HG02798 (cell line): ENCODE measurements at regions not wholly inside any gene's neighbourhood (a gene's known extent, or its start where the extent isn't known, plus 50 kb on each side); places are given as distances from the start of the nearest gene placed in this dataset.

Source experiments
- ATAC-seq: cut with Tn5 transposase; IDR thresholded peaks from one replicate; pipeline ENCODE4 v1.9.1; 2021; ENCODE audit warnings: mild to moderate bottlenecking; ENCODE audit not compliant: unreplicated experiment, poor library complexity

DNA sequence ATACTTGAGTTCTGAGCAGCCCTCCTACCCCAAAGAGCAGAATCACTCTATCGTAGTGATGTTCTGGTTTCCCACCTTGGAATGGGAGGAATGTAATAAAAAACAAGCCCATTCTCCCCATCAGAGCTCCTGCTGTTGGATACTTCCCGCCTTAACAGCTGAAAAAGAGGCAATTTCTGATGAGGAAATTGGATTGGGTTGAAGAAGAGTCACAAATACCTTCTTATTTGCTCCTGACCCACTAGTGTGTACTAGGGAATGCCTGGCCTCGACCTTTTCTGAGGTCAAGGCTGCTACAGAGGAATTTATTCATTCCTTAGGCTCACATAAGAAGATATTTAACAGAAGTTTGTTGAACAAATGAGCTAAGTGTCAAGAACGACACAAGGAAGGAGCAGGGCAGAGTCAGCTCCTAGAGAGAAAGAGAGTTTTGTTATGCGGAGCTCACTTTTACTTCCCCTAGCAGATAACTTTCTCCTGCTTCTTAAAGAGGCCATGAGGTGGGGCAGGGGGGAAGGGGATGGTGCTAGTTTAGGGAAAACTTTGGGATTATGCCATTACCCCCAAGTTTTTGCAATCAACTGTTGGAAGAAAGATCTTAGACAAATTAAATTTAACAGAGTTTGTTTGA lies 273.8 kb upstream of the CLNK start:
- no peak for ATAC-seq

DNA sequence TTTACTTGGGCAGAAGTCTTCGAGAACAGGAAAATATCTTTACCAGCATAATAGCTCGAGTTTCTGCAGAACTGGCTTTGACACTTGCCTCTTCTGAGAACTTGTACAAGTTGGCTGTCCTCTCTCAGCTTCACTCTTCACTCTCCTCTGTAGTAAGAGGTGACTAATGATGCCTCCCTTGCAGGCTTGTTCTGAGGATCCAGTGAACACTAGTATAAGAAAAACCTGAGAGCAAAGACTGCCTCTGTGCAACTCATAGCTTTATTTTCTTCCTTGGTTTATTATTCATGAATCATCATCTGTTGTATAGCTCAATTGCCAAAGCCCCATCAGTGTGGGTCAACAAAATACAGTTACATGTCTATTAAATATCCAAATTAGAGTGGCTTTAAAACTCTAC lies 266.7 kb upstream of the CLNK start:
- no peak for ATAC-seq

DNA sequence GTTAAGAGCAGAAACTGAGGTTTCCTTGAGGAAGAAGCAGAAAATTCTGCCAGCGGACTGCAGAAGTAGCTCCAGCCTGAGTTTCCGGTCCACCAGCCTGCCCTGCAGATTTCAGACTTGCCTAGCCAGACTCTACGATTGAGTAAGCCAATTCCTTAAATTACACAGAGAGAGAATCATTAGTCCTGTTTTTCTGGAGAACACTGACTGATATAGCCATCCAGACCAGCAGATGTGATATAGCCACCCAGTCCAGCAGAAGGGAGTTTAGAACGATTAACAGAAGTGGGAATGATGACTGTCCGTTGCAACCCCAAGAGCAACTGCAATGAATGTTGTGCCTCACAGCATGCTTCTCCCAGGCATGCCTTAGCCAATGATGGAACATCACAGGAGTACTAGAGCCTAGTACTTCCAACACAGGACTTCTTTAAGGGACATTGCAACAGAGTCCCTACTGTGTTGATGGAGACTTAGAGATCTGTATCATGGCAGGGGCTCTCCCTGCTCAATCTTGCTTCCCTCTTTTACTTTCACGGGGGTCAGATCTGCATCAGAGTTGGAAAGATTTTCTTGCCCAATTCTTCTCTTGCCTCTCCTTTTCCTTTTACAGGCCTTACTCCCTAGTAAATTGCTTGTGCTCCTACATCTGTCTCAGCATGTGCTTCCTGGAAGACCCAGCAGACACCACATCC lies 264.6 kb upstream of the CLNK start:
- no peak for ATAC-seq

DNA sequence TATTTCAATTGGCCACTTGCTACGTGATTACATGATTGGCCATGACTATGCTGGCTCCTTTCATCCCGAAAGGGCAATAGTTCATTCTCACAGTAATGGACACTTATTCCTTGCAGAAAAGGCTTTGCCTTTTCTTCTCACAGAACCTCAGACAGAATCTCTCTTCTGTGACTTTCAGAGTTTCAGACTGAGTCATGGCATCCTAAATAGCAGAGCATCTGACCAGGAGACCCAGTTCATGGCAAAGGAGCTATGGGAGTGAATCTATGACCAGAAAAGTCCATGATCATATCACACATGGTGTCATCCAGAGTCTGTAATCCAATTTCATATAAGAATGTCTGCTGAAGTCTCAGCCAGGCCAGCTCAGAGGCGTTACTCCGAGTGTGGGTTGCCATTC lies 263.3 kb upstream of the CLNK start:
- ATAC-seq: no peak

DNA sequence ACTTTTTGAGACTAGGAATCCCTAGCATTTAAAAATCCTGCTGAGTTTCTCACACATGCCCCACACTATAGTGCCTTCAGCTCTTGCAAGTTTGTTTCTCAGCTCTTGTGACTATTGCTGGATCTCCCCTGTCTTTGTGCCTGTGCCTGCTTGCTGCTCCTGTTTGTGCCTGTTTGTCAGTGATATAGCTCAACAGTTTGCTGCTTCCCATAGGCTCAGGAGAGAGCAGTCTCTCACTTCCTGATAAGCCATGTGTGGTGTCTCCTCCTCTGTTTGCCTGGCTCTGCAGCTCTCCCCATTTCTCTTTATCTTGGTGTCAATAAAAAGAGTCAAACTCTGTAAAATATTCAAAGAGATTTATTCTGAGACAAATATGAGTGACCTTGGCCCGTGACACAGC lies 259.8 kb upstream of the CLNK start:
- no peak for ATAC-seq

DNA sequence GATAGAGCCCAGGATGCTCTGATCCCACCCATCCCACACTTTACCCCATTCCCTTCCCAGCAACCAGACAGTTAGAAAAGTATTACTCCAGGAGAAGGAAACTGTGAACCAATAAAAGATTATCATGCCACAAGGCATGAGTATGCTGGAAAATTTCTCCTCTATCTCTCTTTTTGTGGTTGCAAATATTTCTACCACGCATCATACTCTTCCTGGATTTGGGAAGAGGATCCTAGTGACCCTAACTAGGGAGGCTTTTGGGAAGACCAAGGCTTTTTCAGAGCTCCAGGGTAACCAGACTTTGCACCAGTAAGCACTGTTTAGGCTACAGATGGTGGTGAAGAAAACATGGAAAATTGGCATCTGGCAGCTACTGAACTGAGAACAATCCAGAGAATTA lies 257.6 kb upstream of the CLNK start:
- no peak for ATAC-seq

DNA sequence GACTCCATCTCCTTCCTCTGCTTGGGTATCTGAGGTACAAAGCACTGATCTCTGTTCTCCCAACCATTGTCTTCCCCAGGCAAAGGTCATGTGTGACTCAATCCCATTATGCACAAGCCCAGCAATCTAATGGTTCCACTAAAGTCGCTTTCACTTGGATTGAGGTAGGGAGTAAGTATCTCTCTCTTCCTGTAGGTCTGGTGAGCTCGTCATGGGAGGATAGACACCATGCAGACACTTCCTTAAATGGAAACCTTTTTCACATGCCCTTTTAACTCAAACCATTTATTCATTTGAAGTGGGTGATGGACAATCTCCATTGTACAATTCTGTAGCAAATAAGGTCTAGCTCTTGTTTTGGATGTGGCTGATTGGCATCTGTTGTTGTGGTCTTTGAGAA lies 245.2 kb upstream of the CLNK start:
- ATAC-seq: no peak

DNA sequence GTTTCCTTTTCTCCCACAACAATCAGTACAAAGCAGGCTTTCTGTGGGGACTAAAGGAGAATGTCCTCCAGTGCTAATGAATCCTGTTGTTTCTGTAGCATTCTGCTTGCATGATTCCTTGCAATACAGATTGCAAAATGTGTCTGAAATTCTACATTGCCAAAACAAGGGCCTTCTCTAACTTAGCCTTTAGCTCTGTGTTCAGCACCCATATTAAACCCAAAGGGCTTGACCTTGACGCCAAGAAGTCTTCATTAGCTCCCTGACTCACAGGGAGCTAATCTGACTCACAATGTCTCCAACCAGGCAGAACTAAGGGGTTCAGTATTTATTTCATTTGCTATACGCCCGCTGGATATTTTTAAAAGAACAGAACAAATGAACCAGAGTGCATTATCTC lies 241.4 kb upstream of the CLNK start:
- no peak for ATAC-seq

DNA sequence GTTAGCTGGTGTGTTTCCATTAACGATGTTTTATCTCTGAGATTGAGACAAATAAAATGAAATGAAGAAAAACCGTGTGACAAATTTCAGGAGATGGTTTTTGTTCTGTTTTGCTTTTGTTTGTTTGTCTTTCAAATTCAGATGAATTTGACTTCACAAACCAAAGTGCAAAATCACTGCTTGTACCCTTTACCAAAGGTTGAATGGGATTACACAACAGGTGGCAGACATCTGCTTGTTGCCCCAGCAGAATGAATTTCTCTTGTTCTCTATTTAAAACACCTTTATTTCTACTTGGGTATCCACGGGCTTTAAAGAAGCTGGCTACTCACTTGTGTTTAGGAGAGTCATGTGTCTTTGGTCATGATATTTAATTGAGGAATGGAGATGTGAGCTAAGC lies 239.7 kb upstream of the CLNK start:
- no peak for ATAC-seq

DNA sequence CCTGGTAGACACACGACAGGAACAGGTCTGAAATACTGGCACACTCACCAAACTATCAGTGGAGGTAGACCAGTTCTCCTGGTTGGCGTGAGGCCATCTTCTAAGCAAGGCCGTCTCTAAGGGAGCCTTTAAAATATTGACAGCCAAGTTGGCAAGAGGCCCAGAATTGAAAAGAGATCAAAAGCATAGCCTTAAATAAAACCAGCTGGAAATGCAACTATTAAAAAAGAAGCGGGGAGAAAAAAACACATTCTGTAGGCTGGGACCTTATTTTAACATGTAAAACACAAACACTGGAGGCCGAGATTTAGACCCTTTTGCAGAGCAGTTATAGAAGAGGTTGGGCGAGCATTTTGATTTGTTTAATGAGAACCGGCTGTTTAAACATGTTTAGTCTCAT lies 233.0 kb upstream of the CLNK start:
- no peak for ATAC-seq

DNA sequence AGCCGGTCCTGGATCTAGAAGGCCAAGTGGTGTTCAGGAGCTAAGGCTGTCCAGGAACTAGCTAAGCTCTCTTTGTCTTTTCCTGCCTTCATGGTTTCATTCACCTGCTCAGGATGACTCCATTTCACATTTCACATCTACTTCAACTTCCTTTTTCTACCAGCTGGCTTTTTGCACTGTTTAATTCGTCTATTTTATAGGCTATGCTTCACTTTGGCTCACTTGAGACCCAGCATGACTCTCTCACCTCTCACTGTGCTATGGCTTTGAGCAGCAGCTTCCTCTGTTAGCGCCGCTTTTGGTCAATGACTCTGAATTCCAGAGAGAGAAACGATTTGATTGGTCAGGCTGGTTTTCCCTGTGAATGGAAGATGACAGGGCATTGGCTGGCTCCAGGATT lies 213.5 kb upstream of the CLNK start:
- ATAC-seq: no peak

DNA sequence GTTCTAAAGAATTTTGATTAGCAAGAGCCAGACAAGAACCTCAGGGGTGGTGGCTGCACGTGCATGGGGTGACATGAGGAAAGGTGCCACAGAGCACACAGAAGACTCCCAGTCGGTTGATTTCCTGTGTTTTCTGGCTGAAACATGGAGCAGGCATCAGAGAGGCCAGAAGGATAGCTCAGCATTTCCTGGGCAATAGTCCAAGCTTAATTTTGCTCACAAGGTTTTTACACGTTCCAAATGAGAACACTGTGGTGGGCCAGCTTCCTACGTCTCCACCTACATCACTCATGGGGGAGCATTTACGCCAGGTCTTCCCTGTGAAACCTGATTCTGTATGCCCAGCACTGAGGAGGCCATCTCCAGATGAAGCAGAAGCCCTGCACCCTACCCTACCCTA lies 212.5 kb upstream of the CLNK start:
- ATAC-seq: no peak

DNA sequence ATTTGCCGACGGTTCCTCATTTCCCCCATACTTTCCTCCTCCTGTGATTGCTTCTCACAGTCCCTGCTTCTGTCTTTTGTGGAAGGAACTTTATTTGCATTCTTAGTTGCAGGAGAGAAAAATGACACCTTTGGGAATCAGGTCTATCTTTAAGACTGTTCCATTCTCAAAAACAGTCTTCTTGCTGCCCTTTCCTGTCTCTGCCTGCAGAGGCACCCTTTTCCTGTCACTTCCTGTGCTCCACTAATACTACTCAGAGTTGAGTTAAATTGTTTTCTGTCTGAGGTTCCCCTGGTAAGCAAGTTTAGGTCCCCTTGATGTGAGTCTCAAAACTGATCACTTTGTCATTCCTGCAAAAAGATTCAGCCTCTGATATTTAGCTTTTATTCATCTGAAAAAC lies 208.8 kb upstream of the CLNK start:
- no peak for ATAC-seq

DNA sequence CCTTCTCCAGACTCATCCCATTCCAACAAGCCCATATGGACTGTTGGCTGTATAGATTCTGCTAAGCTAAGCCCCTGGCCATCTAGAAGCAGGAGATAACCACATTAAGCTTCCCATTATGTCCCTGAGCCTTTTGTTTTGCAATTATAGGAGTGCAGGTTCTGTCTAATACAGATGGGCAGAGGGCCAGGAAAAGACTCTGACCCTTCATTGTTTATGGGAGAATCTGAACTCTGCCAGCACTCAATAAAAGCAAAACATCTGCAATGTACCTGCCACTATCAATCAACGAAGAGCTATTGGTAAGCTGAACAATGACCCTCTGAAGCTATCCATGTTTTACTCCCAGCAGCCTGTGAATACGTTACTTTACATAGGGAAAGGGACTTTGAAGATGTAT lies 207.3 kb upstream of the CLNK start:
- ATAC-seq: no peak

DNA sequence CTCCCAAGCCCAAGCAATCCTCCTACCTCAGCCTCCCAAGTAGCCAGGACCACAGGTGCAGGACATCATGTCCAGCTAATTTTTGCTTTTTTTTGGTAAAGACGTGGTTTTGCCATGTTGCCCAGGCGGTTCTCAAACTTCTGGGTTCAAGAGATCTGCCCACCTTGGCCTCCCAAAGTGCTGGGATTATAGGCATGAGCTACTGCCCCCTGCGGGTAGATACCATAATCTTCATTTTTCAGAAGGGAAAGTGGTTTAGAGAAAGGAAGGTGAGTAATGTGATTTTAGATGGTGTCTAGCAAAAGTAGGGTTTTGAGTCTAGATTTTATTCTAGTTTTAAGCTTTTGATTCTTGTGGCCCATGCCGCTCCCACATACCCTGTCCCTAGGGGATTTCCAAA lies 205.3 kb upstream of the CLNK start:
- no peak for ATAC-seq

DNA sequence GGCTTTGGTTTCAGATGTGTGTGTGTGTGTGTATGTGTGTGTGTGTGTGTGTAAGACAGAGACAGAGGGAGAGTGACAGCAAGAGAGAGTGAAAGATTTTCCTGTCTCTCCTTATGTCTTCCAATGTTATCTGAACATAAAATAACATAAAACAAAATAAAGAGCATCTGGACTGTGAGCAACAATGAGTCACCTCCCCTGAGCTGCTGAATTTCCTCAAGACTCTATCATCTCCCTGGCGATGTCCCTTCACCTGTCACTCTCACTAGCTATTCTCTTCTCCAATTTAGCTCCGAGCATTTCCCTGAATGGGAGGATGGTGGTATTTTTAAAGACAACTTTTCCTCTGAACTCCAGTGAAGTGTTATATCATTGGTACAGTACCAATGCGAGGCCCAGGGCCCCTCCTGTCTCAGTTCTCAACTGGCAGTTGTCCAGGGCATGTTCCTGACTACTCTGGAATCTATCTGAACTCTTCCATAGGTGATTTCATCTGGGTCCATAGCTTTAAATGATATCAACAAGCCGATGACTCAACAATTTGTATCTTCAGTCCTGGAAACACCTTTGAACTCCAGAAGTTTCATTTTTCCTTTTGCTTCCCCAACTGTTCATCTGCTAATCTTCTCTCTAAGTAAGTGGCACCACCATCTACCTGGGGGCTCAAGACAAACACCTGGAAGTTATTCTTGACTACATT lies 195.0 kb upstream of the CLNK start:
- ATAC-seq: no peak

DNA sequence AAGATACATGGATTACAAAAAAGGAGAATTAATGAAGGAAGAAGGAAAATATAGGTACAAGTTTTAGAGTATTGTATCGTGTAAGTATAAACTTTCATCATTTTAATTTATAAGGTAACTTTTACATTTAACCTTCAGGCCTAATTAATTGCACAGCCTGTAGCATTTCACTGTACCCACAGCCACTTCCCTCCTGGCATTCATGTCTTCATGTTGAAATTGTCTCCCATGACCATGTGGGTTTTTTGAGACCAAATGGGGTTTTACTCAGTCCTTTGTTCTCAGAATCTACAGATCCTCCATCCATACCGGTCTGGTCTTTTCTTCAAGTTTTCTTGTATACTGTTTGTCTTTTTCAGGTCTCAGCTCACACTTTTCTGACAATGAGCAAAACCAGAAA lies 194.3 kb upstream of the CLNK start:
- ATAC-seq: no peak

DNA sequence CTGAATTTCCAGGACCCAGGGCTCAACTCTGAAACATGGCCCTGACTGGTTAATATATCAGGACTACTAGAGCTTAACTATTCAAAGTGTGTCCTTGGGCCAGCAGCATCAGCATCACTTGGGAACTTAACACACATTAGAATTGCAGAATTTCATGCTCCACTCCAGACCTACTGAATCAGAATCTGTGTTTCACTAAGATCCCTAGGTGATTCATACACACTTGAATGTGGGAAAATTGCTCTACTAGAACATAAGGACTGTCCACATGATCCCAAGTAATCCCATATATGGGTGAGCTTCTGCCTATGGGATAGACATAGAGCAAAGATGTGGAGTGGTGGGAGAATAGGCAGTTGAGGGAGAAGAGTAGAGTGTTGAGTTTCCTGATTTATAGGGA lies 192.5 kb upstream of the CLNK start:
- ATAC-seq: no peak

DNA sequence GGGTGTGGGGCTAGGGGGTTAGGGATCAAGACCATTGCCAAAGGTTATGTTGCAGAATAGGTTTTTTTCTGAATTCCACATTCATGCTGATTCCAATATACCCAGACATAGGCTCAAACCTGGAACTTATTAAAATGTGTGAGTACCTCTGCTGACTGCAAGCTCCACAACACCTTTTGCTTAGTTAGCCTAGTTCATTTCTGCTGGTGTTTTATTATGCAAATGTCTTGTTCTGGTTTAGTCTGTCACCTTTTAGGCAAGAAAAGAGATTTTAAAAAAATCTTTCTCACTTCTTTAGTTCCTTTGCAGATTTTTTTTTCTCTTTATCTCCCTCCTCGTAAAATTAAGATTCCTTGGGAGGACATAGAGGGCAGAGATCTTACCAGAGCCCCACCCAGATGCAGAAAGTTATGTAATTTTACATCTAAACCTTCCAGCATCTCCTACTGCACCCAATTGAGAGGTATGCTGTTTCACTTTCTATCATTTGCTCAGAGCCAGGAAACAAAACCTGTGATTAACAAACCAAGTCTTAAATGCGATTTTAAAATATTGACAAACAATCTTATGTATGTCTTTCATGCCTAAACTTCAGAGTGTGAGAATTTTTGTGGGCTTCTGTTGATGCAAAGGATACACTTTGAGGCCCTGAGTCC lies 190.7 kb upstream of the CLNK start:
- peak; percentile 53 for ATAC-seq

DNA sequence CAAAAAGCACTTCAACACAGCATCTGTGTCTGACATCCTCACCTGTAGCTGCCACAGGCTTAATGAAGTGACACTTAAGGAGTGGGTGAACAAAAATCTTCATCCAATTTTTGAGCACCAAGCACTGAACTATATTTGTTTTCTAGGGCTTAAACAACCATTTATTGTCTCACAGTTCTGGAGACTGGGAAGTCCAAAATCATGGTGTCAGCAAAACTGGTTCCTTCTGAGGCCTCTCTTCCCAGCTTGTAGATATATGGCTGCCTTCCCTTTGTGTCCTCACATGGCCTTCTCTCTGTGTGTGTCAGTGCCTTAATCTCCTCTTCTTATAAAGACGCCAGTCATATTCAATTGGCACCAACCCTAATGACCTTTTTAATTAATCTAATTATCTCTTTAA lies 189.2 kb upstream of the CLNK start:
- no peak for ATAC-seq

DNA sequence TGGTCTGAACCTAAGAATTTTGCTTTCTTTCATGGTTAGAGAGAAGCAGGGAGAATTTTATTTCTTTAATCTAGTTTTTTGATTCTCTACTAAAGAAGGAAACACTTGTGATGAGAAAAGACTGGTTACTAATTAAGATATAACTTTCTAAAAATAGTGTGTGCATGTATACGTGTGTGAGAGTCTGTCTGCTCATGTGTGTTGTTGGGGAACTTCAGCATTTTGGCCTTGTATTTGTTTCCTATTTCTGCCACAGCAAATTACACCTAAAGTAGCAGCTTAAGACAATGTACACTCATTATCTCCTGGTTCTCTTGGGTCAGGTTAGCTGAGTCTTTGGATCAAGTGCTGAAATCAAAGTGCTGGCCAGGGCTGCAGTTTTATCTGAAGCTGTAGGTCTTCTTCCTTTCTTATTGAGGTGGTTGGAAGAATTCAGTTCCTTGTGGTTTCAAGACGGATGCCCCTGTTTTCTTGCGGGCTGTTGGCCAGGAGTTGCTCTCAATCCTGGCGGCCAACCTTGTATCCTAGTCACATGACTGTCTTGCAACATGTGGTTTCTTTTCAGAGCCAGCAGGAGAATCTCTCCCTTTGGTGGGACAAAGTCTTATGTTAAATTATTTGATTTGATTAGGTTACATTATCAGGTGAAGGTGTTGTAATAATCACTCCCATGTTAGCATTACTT lies 188.4 kb upstream of the CLNK start:
- ATAC-seq: no peak
